HG03442 (cell line): ENCODE measurements at regions not wholly inside any gene's neighbourhood (a gene's known extent, or its start where the extent isn't known, plus 50 kb on each side); places are given as distances from the start of the nearest gene placed in this dataset.

Experiments used
- ATAC-seq: cut with Tn5 transposase; IDR thresholded peaks from one replicate; pipeline ENCODE4 v1.9.1; 2021; ENCODE audit warnings: mild to moderate bottlenecking, moderate library complexity; ENCODE audit not compliant: unreplicated experiment

DNA sequence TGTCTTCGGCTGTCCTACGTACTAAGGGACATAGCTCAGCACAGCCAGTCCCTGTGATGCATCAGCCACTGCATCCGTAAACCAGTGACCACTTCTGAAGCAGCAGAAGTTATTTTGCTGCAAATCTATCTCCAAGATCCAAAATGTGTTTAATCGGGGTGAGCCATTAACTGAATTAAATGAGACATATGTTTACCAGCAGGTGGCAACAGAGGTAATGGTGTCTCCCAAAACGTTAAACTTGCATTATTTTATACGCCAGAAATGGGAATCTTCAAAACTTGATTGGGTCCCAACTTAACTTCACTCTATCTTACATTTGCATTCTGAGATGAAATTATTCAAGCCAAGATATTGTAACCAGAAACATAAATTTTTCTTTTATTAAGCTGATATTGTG is 75.3 kb upstream of the BOC start:
- ATAC-seq, result no peak

DNA sequence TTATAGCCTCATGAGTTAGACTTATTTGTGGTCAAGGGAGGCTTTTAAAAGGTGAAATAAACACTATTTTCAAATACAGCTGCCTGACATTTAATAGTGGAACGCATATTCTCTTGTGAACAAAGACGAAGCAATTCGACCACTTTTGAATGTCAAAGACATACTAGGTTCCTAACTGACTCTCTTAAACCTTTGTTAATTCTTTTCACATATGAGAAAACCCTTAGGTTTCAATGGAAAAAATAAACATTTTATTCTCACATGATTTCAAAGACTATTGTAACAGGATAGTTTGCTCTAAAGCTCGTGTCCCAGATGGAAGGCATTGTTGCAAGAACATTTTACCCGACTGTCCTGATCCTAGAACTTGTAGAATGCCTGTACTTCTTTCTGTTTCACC is 74.8 kb upstream of the BOC start:
- ATAC-seq, result no peak

DNA sequence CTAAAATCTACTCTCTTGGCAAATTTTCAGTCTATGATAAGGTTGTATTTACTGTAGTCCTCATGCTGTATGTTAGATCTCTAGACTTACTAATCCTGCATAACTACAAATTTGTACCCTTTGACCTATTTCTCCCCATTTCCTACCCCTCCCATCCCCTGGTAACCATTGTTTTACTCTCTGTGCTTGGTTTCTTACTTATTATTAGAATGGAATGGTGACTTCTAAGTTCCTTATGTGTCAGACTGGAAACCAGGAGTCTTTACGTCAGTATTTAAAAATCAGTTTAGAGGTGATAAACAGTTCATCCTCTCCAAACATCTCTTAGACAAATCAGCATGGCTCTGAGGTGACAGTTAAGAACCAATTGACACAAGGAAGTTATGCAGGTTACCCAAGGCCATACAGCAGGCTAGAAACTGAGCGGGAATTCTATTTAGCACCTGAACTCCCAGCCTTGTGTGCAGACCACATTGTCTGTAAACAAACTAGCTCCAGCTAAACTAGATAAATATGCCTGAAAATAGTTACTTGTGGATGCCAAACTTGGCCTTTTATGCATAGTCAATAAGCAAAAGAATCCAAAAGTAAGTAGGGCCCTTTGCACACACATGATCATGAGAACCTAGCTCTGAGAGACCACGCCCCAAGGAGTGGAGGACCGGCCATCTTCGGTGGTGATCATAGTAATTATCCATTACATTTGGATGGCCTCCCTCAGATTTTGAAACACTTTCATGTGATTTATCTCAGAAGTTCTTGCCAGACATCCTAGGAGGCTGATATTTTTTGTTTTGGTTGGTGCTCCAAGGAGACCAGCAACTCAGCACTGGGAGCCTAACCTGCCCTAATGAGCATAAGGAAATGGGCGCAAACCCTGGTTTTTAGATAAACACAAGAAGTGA is 72.3 kb upstream of the BOC start:
- no peak for ATAC-seq

DNA sequence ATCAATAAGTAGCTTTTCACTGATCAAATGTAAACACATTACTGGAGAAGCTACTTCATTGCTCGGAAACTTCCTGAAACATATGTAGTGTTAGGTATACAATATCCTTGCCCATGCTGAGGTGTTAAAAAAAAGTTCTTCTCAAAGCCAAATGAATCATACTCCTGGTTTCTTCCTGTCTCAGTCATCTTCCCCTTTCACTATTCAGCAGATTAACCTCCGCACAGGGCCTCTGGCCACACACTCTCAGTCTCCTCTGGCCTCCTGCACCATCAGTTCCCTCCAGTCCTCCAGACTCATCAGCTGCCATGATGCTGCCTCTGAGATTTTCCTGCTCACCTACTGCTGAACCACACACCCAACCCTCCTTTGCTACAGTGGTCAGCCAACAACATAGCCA is 70.5 kb upstream of the BOC start:
- no peak for ATAC-seq

DNA sequence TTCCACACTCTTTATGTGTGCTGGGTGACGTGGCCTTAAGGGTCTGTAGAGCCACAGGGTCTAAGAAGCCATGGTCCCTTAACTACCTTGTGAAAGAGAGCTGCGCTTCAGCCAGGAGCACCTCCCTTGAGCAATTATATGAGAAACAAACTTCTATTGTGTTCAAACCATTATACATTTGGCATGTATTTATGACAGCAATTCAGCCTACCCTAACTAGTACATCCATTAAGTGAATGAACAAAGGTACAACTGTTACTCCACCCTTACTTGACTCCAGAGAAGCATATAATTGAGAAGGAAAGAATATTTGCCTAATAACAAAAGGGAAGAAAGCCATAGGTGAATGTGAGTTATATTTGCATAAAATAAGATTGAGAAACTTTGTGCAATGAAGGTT is 69.8 kb upstream of the BOC start:
- ATAC-seq, result no peak

DNA sequence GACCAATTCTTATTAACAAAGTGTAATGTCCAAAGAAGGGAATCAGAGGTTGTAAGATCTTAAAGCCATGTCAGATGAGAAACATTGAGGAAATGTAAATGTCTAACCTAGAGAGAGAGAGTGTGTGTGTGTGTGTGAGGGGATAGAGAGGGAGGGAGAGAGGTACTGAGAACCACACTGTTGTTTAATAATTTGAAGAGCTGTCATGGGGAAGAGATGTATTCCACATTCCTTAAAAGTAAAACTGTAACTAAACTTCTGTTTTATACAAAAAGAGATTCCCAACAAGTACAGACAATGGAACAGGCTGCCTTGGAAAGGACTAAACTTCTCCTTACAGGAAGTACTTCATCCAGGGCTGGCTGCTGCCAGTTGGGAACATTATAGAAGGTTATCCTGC is 68.9 kb upstream of the BOC start:
- ATAC-seq, result no peak

DNA sequence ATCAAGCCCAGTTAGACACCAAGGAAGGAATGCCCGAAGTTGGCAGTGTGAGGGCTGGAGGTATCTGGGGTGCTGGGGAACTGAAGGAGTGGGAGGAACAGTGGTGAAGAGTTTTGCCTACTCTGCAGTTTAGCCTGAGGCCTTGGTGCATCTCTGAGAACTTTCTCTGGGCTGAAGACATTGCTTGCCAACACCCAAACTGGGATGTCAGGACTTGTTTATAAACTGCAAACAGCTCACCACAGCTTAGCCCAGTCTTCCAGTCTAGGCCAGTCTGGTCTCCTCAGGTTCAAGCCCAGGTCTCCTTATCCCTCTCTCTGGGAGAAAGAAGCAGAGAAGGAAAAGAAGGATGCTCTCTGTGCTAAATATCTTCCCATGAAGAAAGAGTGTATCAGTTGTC is 68.0 kb upstream of the BOC start:
- ATAC-seq, result no peak

DNA sequence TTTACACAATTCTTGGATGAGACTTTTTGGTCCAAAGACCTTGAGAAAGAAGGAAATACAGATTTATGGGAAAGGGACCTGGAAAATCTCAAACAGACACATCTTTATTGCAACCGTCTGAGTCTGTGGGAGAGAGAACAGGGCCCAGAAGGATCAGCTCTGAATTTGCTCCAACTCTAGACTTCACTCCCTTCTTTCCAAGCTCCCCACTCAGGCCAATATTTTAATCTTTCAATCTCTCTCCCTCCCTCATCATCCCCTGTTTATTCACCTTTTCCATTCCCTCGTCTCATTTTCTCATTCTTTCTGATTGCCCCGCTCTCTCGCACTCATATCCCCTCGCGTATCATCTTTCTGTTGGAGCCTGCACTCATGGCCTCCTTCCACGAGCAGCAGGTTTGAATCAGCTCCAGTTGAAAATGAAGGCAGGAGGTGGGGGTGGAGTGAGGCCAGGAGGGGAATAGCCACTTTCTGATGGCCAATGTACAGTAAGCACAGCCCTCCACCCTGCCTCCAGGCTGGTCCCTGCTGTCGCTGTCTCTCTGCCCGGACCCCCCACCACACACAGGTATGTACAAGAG is 63.6 kb upstream of the BOC start:
- no peak for ATAC-seq

DNA sequence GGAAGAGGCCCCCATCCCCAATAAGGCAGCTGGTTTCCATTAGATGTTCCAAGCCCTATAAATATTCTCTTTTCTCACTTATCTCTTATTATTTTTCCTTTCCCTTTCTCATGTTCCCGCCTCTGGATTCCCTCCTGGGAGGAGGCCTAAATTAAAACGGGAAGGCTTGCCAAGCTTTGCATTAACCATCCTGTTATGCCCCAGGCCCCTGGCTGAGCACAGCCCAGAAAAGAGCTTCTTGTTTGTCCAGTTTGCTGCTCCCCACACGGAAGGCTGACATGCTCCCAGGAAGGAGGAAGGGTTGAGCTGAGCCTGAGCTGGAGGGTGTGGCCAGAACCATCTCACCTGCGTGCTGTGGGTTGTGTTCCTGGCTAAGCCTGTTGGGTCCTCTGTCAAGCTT is 63.1 kb upstream of the BOC start:
- ATAC-seq, result no peak

DNA sequence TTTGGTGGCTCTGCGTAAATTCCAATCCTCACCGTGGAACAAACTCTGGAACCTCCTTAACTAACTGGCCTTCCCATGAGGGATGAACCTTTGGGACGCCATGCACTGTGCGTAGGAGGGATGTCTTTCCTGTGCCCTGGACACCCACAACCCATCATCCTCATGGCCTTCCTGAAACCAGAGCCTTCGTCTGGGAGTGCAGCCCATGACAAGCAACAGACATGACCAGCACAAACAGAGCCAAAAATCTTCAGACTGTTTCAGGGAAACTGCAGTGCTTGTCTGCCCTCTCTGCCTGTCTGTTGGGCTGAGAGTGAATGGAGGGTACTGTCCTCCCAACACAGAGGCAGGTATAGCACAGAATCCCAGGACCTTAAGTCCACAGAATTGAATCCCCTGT is 61.1 kb upstream of the BOC start:
- ATAC-seq, result no peak

DNA sequence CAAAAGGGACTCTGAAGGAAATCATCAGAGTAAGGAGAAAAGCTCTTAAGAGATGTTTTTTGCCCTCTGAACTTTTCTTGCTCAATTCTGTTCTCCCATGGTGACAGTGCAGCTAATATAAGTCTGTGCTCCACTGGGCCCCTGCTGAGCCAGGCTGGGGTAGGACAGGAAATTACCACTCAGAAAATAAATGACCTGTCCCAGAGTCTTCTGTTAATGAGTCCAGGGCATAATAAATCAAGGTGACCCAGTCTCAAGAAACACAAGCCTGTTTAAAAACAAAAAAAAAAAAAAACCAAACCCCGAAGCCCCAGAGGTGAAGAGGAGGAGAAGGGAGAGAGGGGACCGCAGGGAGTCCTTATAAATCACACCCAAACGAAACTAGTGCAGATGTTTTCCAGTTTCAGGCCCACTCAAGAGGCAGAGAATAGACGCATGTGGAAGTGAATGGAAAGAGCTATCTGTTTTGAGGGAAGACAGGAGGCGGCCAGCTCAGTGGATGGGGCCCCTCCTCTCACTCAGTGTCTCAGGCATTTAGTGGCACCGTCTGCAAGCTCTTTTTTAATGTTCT is 59.8 kb upstream of the BOC start:
- ATAC-seq, result no peak

DNA sequence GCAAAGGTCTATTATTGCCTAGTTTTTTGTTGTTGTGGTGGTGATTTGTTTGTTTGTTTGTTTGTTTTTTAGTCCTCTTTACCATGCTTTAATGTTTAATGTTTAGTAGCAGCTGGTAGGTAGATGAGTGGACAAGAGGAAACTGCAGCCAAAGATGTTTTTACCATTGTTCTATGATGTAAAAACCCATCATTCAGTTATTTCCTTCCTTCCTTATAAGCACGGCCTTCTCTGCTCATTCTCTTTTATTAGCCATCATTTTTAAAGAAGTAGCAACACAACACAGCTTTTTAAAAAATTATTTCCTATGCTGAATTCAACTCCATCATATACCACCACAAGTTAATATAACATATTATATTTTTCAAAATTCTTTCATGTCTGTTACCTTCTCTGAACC is 58.5 kb upstream of the BOC start:
- no peak for ATAC-seq

DNA sequence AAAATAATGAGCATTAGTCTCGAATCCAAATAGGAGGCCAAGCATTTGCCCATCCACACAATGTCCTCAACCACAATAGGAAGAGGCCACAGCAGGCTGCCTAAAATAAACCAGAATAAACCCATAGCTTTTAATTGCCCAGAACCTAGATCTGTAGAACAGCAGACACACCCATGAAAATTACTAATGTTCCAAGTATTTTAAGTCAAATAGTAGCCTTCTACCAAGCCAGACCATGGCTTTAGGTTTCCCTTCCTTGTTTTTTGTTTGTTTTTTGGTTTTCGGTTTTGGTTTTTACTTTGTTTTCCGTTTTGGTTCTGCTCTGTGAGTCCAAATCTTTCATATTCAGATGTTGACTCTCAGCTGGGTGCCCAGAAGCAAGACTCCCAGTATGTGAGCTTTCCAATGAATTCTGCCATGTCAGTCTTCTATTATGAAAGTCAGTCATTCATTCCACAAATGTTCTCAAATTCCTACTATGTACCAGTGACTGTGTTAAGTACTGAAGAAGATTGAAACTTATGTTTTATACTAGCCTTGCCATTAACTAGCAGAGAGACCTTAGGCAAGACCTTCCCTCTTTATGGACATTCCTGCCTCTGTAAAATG is 57.8 kb upstream of the BOC start:
- ATAC-seq, result no peak

DNA sequence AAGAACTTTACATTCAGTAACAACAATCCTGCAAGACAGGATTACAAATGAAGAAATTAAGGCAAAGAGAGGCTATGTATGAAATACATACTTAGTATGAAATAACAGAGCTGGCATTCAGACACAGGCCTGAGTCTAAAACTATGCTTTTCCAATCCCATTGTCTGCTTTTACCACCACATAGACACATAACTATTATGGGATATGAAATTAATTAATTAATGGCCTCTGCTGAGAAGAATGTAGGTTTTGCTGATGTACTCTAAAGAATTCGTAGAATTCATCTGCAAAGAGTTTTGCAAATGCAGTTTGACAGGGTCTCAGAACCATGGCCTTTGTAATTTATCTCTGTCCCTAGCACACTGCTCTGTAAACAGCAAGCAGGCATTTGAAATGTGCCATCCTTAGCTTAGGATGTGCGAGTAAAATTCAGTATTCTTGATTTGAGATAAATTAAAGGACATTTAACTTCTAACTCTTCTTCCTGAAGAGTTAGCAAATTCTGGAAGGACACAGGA is 54.5 kb upstream of the BOC start:
- no peak for ATAC-seq

DNA sequence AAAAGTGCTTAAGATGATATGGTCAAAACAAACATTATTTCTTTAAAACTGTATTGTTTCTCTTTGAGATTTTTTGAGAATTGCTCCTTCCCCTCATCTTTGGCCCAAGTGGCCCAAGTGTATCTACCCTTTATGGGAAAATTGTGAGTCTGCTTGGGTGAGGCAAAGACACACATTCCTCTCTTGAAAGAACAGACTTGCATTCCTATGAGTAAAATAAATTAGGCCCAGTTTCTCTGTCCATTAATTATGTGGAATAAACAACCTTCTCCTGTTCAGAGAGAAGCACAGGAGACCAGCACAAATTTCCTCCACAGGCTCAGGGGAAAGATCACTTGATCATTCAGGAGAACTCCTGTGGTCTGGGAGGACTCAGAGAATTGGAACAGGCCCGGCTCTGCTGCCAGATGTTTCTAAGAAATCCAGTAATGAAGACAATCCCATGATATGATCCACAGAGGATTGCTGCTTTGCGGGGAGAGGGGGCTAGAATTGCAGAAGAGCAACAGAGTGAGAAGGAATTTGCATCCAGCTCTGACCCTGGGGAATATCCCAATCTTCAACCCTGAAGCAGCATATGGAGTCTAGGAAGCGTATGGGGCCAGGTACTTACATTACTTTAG is 53.8 kb upstream of the BOC start:
- no peak for ATAC-seq

DNA sequence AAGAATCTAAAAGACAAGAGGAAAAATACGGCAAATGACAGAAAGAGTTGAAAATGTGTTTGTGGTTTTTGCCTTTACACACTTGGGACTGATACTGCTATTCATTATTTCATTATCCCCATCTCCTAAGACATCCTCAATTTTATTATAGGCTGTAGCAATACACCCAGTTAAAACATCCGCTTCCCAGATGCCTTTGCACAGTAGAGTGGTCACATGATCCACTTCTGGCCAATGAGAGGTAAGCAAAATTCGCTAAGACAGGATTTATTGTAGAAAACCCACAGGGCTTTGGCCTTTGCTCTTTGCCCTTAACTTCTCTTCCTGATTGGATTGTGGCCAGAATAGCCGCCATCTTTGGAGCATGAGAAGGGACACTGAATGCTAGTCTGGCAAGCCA is 53.2 kb upstream of the BOC start:
- ATAC-seq, result no peak
